ENCODE measurements at regions not wholly inside any gene's neighbourhood (a gene's known extent, or its start where the extent isn't known, plus 50 kb on each side); places are given as distances from the start of the nearest gene placed in this dataset.

- no peak for TF ChIP-seq CTCF (IDR thresholded peaks at IDR 0.05; ENCODE audit: low read depth, low read length, missing input control)
- no peak for TF ChIP-seq RAD21 (IDR thresholded peaks at IDR 0.05)
- TF ChIP-seq MAX (IDR thresholded peaks at IDR 0.05): no peak
- no peak for TF ChIP-seq SP1 (IDR thresholded peaks at IDR 0.05)
- TF ChIP-seq JUND (IDR thresholded peaks at IDR 0.05): no peak
- TF ChIP-seq YY1 (IDR thresholded peaks at IDR 0.05): no peak
- no peak for TF ChIP-seq REST (IDR thresholded peaks at IDR 0.05)
- no peak for TF ChIP-seq ATF3 (IDR thresholded peaks at IDR 0.05)
- no peak for TF ChIP-seq ZBTB33 (IDR thresholded peaks at IDR 0.05)
- no peak for TF ChIP-seq GABPA (IDR thresholded peaks at IDR 0.05 in 1 of 2, conservative IDR thresholded peaks at IDR 0.05 in 1 of 2)
- TF ChIP-seq TAF1 (conservative IDR thresholded peaks at IDR 0.05): no peak
- TF ChIP-seq HNF4A (conservative IDR thresholded peaks at IDR 0.05): no peak
Observed at GRCh38 chr10:29865700-29866355, 193.6 kb downstream of the JCAD start.
